Activated naive CD8-positive, alpha-beta T cell (primary cell): ENCODE measurements at regions not wholly inside any gene's neighbourhood (a gene's known extent, or its start where the extent isn't known, plus 50 kb on each side); places are given as distances from the start of the nearest gene placed in this dataset.
"Not testable (repeated sequence)": the region's sequence is repeated elsewhere in the genome, so short reads cannot be mapped to it uniquely, and the experiment has no call there.

Experiments used
- H3K27ac Mint-ChIP-seq: one replicate; pipeline ENCODE4 v1.8.0; 2021; ENCODE audit warnings: mixed read lengths
- H3K27me3 Mint-ChIP-seq: one replicate; pipeline ENCODE4 v1.8.0; 2021; ENCODE audit warnings: mixed read lengths
- H3K36me3 Mint-ChIP-seq: one replicate; pipeline ENCODE4 v1.8.0; 2021; ENCODE audit warnings: mixed read lengths
- H3K4me1 Mint-ChIP-seq: one replicate; pipeline ENCODE4 v1.8.0; 2021; ENCODE audit warnings: low read depth, mixed read lengths
- H3K4me3 Mint-ChIP-seq: one replicate; pipeline ENCODE4 v1.8.0; 2021; ENCODE audit warnings: mild to moderate bottlenecking, mixed read lengths
- H3K9me3 Mint-ChIP-seq: one replicate; pipeline ENCODE4 v1.8.0; 2021; ENCODE audit warnings: low read depth, mixed read lengths

DNA sequence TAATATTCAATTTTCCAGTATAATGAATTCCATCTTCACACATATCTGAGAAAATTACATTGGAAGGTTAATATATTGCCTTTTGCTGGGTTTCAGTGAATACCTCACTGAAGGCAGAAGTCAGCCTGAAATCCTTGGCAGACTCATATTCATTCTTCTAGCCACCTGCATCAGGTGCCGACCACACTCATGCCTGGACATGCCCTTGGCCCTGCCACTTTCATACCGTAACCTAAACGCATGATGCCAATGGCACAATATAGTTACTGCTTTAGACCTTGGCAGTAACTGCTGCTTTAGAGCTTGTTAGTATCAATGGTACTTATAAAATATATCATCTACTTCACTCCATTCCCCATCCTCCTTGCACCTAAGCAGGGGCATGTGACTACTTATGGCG is 817.6 kb upstream of the CDH8 start:
- H3K4me3 Mint-ChIP-seq = no peak overlapping the region
- no peaks in the 10 kb centered on the region for H3K36me3 Mint-ChIP-seq
- H3K9me3 Mint-ChIP-seq = peaks cover 9% of the 10 kb centered on the region
- H3K27ac Mint-ChIP-seq = no peak overlapping the region
- no peaks in the 10 kb centered on the region for H3K27me3 Mint-ChIP-seq
- H3K4me1 Mint-ChIP-seq = no peaks in the 10 kb centered on the region

DNA sequence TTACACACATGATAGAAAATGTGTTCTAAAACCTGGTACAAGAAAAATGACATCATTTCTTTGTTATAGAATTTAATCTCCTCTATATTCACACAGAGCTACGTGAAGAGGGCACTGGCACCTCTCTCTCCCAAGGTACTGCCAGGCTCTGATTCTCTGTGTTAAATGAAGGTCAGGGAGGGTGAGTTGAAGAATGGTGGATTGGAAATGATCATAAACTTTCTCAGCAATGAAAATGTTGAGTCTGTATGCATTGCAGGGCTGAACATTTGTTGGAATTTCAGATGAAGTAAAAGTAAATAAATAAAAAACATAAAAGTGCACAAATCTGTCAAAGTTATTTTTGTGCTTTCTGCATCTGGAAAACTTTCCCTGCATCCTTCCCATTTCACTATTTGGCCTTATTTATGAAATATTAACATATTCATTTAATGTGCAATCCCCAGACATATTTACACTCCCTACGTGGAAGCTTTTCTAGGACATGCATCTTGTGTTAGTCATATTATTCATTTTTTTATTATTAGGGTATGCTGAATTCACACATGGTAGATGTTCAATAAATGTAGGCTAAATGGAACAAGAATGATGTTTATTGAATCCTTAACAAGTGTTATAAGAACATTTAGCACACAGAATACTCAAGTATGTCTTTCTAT is 810.3 kb upstream of the CDH8 start:
- H3K36me3 Mint-ChIP-seq = no peaks in the 10 kb centered on the region
- no peak overlapping the region for H3K4me3 Mint-ChIP-seq
- H3K4me1 Mint-ChIP-seq = no peaks in the 10 kb centered on the region

DNA sequence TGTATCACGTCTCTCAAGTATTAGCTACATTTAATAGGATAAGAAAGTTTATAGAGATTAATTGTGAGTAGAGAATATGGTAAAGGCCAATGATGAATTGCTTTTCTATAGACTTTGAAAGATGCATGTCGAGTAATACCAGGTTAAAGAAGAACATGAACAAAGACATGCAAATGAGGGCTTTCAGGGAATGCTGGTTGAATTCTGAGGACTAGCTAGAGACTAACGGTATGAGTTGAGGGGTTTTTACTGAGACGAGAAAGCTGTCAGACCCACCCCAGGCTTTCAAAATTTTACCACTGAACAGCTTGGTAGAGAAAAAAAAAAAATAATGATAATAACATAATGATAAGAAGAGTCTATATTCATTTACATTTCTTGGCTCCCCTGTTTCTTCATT is 796.0 kb upstream of the CDH8 start:
- H3K4me1 Mint-ChIP-seq = no peaks in the 10 kb centered on the region
- H3K9me3 Mint-ChIP-seq = peaks cover 15% of the 10 kb centered on the region
- no peaks in the 10 kb centered on the region for H3K27me3 Mint-ChIP-seq
- no peak overlapping the region for H3K4me3 Mint-ChIP-seq
- no peaks in the 10 kb centered on the region for H3K36me3 Mint-ChIP-seq
- no peak overlapping the region for H3K27ac Mint-ChIP-seq

More for the DNA sequence above, 810.3 kb upstream of the CDH8 start:
- Mint-ChIP-seq H3K27ac (no peak overlapping the region), H3K27me3 (no peaks in the 10 kb centered on the region), H3K9me3 (peaks cover 9% of the 10 kb centered on the region)

DNA sequence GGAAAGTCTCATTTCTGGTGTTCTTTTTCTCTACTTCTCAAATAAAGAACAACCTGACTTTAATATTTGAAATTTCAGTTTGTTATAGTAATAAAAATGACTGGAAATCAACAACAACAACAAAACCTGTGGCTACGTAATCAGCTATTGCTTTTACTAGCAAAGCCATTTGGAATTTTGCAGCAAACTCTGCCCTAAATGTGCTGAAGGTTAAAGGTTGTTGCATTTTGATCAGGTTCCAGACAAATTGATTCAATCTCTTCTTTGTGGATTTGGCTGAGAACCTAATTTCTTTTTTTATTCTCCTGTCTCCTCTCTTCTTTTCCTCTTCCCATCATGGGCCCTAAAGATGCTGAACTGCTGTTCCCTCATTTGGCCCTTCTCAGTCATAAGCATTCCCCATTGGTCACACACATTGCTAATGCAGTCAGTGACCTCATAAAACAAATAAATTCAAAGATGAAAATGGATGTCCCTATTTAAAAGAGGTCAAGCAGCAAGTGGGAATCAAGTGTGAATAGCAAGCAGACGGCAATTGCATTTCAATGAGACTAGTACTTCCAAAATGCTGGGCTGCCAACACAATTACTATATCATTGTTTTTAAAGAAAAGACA is 795.1 kb upstream of the CDH8 start:
- Mint-ChIP-seq H3K27me3 (no peaks in the 10 kb centered on the region), H3K4me3 (no peak overlapping the region), H3K9me3 (peaks cover 15% of the 10 kb centered on the region), H3K4me1 (no peaks in the 10 kb centered on the region), H3K27ac (no peak overlapping the region), H3K36me3 (no peaks in the 10 kb centered on the region)

DNA sequence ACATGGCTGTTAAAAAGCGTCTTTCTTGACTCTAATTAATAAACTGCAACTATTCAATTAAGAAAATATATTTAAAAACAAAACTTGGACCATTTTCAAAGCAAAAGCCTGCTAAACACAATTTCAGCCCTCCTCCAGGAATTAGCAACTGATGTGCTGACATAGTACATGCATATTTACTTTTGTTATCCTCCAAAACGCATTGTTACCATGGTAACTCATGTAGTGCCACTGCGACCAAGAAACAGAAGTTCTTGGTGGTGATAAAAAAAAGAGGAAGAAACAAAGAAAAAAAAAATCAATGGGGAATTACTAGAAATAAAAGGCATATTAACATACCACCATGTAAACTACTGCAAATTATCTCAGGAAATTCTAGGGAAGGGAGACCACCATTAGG is 793.4 kb upstream of the CDH8 start:
- Mint-ChIP-seq H3K36me3 (no peaks in the 10 kb centered on the region), H3K4me3 (no peak overlapping the region), H3K27me3 (no peaks in the 10 kb centered on the region), H3K27ac (no peak overlapping the region), H3K9me3 (peaks cover 8% of the 10 kb centered on the region), H3K4me1 (no peaks in the 10 kb centered on the region)

DNA sequence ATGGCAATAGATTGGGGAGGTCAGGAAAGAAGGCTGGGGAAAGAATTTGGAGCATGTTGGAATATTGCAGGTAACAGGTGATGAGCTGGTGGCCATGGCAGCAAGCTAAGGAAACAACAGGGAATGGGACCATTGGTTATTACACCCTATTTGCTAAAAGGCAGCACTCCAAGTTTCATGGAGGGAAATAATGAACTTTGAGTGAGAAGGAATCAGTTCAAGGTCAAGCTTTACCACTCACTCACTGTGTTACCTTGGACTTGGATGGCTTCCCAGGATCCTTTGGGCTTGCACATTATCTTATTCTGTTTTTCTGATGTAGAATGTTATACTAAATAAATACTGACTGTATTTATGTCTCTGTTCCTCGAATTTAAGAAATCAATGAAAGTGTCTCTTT is 792.8 kb upstream of the CDH8 start:
- Mint-ChIP-seq H3K27me3 (no peaks in the 10 kb centered on the region), H3K27ac (no peak overlapping the region), H3K9me3 (peaks cover 6% of the 10 kb centered on the region), H3K4me3 (no peak overlapping the region), H3K4me1 (no peaks in the 10 kb centered on the region), H3K36me3 (no peaks in the 10 kb centered on the region)

DNA sequence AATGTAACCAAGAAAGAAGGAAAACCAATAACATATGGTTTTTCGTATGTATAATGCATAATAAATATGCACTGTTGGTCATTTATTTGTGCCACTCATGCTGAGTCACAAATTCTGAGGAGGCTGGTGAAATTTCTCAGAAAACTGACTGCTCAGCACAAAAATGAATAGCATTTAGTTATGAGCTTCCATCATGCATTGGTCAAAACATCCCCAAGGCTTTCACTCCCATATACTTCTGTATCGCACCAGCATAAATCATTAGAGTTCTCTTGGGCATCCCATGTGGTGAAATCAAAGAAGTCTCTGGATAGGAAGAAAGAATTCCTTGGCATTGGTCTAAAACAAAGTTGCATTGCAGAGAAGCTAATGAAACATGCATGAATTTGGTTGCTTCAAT is 785.6 kb upstream of the CDH8 start:
- no peaks in the 10 kb centered on the region for H3K4me1 Mint-ChIP-seq
- no peaks in the 10 kb centered on the region for H3K27me3 Mint-ChIP-seq
- no peak overlapping the region for H3K27ac Mint-ChIP-seq
- peaks cover 13% of the 10 kb centered on the region for H3K9me3 Mint-ChIP-seq
- H3K4me3 Mint-ChIP-seq = no peak overlapping the region
- no peaks in the 10 kb centered on the region for H3K36me3 Mint-ChIP-seq

DNA sequence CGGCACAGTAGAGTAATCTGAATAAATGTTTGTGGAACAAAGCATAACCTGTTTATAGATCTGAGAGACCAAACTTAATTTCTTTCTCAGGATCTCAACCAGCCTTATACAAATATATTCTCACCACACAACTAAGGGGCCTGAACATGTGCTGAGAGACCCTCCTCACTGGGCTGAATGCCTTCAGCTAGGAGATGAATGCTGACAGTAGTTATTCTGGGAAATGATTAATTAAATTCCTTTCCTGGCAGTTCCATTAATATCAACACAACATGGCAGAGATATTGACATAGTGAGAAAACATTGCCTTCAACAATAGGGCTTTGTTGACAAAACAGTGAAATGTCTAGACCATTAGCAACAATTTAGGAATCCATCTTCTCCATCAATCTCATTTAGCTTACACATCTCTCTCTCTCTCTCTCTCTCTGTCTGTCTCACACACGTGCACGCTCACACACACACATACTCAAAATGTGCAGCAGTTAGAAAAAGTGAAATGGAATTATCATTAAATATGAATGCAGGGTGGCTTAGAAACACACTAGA is 780.8 kb upstream of the CDH8 start:
- H3K36me3 Mint-ChIP-seq = no peaks in the 10 kb centered on the region
- no peaks in the 10 kb centered on the region for H3K4me1 Mint-ChIP-seq
- no peak overlapping the region for H3K27ac Mint-ChIP-seq
- H3K27me3 Mint-ChIP-seq = no peaks in the 10 kb centered on the region
- H3K4me3 Mint-ChIP-seq = no peak overlapping the region
- peaks cover 43% of the 10 kb centered on the region for H3K9me3 Mint-ChIP-seq

DNA sequence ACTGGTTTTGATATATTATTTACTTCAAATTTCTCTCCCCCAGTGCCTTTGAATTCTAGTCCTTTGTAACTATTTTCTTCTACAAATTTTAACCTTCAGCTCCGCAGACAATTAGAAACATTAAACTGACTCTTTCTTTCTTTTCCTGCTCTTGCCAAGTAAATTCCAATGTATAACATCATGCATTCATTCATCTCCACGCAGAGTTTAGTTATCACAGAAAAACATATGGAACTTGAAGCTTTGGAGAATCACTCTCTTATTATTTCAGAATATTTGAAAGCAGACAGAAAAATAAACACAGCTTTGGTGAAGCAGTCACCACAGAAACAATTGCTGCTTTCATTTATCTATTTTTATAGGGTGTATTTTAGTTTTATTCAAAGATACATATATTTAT is 778.7 kb upstream of the CDH8 start:
- Mint-ChIP-seq H3K27me3 (no peaks in the 10 kb centered on the region), H3K36me3 (no peaks in the 10 kb centered on the region), H3K27ac (no peak overlapping the region), H3K9me3 (peaks cover 47% of the 10 kb centered on the region), H3K4me1 (no peaks in the 10 kb centered on the region), H3K4me3 (no peak overlapping the region)

DNA sequence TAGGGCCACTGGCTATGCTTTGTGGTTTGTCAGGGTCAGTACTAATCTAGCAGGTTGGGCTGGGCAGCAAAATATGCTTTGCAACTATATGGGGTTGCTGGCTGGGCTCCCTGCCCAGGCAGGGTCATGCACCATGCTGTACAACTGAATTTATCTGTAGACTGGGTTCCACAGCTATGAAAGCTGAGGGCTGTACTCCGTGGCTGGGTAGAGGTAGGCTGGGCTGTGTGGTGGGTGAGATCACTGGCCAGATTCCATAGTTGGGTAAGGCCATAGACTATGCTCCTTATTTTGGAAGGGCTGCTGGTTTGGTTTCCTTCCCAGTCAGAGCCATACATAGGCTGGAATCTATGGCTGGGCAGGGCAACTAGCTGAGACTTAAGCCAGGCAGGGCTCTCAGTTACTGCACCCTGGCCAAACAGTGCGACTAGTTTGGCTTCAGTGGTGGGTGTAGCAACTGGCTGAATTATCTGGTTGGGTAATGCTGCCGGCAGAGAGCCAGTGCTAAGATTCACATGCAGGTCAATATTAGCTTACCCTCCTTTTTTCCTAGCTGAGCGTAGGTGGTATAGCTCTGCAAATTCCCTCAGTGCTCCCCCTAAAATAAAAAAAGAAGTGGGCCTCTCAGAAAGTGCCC is 769.1 kb upstream of the CDH8 start:
- H3K4me3 Mint-ChIP-seq = no peak overlapping the region
- no peaks in the 10 kb centered on the region for H3K4me1 Mint-ChIP-seq
- H3K27ac Mint-ChIP-seq = no peak overlapping the region
- peaks cover 28% of the 10 kb centered on the region for H3K9me3 Mint-ChIP-seq
- no peaks in the 10 kb centered on the region for H3K27me3 Mint-ChIP-seq
- H3K36me3 Mint-ChIP-seq = no peaks in the 10 kb centered on the region

DNA sequence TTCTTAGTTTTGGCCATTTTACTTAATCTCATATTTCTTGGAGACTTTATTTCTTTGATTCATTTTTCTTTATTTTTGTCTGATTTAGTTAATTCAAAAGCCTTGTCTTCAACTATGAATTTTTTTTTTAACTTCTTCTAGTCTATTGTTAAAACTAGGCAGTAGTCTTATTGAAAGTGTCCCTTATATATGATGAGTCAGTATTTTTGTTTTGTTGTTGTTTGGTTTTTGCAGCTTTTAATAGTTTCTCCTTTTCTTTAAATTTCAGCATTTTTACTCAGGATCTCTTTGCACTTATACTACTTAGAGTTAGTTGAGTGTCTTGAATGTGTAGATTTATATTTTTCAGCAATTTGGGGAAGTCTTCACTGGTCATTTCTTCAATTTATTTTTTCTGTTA is 758.5 kb upstream of the CDH8 start:
- no peak overlapping the region for H3K4me3 Mint-ChIP-seq
- peaks cover 40% of the 10 kb centered on the region for H3K9me3 Mint-ChIP-seq
- no peak overlapping the region for H3K27ac Mint-ChIP-seq
- no peaks in the 10 kb centered on the region for H3K36me3 Mint-ChIP-seq
- H3K27me3 Mint-ChIP-seq = no peaks in the 10 kb centered on the region
- H3K4me1 Mint-ChIP-seq = no peaks in the 10 kb centered on the region

DNA sequence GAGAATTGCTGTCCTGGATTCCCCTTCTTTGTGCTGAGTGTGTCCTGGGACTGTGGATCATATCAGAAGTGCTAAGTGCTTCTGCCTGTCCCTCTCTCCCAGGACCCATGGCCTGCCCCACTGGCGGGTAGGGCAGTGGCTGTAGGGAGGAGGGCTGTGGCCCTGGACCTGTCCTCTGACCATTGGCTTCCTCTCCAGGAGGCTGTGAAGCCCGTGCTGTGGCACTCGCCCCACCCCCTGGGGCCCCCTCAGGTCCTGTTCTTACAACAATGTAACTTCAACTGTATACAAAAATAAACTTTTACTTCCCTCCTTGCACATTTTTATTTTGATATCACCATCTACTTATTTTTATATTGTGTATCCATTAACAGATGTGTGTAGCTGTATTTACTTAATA is 743.8 kb upstream of the CDH8 start:
- not testable (repeated sequence) for H3K36me3 Mint-ChIP-seq, H3K4me1 Mint-ChIP-seq, H3K27me3 Mint-ChIP-seq, H3K27ac Mint-ChIP-seq, H3K4me3 Mint-ChIP-seq
- peaks cover 22% of the 10 kb centered on the region for H3K9me3 Mint-ChIP-seq

DNA sequence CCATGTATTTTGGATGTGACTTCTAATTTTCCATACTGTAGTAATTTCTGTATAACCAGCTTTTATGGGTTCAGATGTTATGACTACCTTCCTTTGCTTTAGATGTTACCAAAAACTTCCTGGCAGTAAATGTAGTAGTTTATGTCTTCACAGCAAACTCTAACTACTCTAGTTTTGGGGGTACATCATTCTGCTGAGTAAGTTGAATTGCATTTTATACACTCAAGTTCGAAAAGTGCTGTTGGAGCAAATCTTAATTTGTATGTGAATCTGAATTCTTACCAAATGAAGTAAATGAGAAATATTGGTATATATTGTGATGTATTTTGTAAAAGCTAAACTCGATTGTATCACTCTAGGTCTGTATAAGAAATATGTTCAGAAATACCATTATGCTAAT is 728.3 kb upstream of the CDH8 start:
- no peak overlapping the region for H3K27ac Mint-ChIP-seq
- no peak overlapping the region for H3K4me3 Mint-ChIP-seq
- H3K27me3 Mint-ChIP-seq = no peaks in the 10 kb centered on the region
- H3K9me3 Mint-ChIP-seq = peaks cover 17% of the 10 kb centered on the region
- no peaks in the 10 kb centered on the region for H3K4me1 Mint-ChIP-seq
- no peaks in the 10 kb centered on the region for H3K36me3 Mint-ChIP-seq

DNA sequence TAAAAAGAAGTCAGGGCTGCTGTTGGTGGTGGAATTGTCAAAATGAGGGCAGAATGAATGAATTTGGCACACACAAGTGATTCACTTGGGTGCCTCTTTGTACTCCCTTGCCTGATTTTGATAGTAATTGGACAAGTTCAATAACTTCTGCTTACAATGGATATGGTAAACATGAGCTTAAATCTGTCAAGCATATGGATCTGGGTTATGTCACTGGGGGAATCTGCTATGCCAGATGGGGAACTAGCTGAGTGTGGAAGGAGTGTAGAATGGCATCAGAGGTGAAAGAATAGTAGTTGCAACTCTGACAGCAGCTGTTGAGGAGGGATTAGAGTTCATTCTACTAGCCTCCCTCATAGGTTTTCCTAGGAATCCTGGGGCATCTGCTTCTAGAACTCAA is 724.2 kb upstream of the CDH8 start:
- Mint-ChIP-seq H3K9me3 (peaks cover 25% of the 10 kb centered on the region), H3K4me1 (no peaks in the 10 kb centered on the region), H3K27me3 (no peaks in the 10 kb centered on the region), H3K36me3 (no peaks in the 10 kb centered on the region), H3K4me3 (no peak overlapping the region), H3K27ac (no peak overlapping the region)

DNA sequence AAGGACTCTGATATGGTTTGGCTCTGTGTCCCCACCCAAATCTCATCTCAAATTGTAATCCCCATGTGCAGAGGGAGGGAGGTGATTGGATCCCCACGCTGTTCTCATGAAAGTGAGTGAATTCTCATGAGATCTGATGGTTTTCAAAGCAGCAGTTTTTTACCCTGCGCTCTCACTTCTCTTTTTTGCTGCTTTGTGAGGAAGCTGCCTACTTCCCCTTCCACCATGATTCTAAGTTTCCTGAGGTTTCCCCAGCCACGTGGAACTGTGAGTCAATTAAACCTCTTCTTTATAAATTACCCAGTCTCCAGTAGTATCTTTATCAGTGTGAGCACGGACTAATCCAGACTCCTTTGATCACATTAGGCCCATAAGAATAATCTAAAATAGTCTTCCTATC is 719.7 kb upstream of the CDH8 start:
- Mint-ChIP-seq H3K27ac (no peak overlapping the region), H3K36me3 (no peaks in the 10 kb centered on the region), H3K9me3 (peaks cover 17% of the 10 kb centered on the region), H3K4me3 (no peak overlapping the region), H3K27me3 (no peaks in the 10 kb centered on the region), H3K4me1 (no peaks in the 10 kb centered on the region)
